Astrocyte (in vitro differentiated cells and primary cell): ENCODE measurements at regions not wholly inside any gene's neighbourhood (a gene's known extent, or its start where the extent isn't known, plus 50 kb on each side); places are given as distances from the start of the nearest gene placed in this dataset.

ENCODE experiments used
- EZH2 ChIP-seq: IDR thresholded peaks from 2 replicates; pipeline ENCODE4 v1.6.1; 2012; ENCODE audit warnings: mild to moderate bottlenecking, low read length, inconsistent platforms; ENCODE audit not compliant: insufficient read depth
- TF ChIP-seq, protein P1 (sequence below): IDR thresholded peaks from 2 replicates; pipeline ENCODE4 v1.5.1; 2011; ENCODE audit warnings: low read depth, mild to moderate bottlenecking, inconsistent platforms, low read length, moderate library complexity; ENCODE audit not compliant: insufficient read depth

DNA sequence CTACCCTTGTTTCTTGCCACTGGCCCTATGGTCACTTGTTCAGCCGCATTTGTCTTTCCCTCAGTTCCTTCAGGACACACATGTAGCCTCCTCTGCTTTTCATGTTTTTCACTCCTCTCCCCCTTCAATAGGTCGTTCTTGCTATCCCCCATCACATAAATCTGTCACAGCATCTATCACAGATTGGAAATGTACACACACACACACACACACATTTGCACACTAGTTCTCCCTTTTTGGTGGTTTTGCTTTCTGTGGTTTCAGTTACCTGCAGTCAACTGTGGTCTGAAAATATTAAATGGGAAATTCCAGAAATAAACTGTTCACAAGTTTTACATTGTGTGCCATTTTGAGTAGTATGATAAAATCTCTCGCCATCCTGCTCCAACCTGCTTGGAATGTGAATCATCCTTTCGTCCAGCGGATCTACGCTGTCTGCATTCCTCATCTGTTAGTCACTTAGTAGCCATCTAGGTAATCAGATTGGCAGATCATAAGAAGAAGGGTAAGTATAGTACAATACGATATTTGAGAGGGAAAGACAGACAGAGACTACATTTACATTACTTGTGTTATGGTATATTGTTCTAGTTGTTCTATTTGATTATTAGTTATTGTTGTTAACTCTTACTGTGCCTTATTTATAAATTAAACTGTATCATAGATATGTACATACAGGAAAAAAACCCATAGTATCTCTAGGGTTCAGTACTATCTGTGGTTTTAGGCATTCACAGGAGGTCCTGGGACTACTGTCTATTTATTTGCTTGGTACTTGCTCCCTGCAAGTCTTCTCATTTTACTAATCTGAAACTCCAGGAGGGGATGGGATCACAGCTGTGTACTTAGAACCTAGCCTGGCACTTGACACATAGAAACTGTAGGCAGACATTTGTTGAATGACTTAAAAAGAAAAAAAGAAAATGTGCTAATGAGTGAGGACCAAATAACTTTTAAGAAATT lies 86.1 kb upstream of the PNPT1 start:
- TF ChIP-seq, protein P1, sequence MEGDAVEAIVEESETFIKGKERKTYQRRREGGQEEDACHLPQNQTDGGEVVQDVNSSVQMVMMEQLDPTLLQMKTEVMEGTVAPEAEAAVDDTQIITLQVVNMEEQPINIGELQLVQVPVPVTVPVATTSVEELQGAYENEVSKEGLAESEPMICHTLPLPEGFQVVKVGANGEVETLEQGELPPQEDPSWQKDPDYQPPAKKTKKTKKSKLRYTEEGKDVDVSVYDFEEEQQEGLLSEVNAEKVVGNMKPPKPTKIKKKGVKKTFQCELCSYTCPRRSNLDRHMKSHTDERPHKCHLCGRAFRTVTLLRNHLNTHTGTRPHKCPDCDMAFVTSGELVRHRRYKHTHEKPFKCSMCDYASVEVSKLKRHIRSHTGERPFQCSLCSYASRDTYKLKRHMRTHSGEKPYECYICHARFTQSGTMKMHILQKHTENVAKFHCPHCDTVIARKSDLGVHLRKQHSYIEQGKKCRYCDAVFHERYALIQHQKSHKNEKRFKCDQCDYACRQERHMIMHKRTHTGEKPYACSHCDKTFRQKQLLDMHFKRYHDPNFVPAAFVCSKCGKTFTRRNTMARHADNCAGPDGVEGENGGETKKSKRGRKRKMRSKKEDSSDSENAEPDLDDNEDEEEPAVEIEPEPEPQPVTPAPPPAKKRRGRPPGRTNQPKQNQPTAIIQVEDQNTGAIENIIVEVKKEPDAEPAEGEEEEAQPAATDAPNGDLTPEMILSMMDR: no peak
- TF ChIP-seq EZH2: no peak
